Glutamatergic neuron (in vitro differentiated cells): ENCODE measurements at regions not wholly inside any gene's neighbourhood (a gene's known extent, or its start where the extent isn't known, plus 50 kb on each side); places are given as distances from the start of the nearest gene placed in this dataset.

Source experiments
- DNase-seq: peaks from one replicate; pipeline ENCODE4 v3.0.0; 2022
- H3K27ac Mint-ChIP-seq: one replicate; pipeline ENCODE4 v1.8.0; 2020; ENCODE audit warnings: mild to moderate bottlenecking, mixed read lengths, inconsistent platforms; ENCODE audit not compliant: unreplicated experiment
- H3K27me3 Mint-ChIP-seq: one replicate; pipeline ENCODE4 v1.8.0; 2020; ENCODE audit warnings: mild to moderate bottlenecking, moderate library complexity, mixed read lengths, inconsistent platforms; ENCODE audit not compliant: unreplicated experiment
- H3K36me3 Mint-ChIP-seq: one replicate; pipeline ENCODE4 v1.8.0; 2020; ENCODE audit warnings: mild to moderate bottlenecking, mixed read lengths, inconsistent platforms; ENCODE audit not compliant: unreplicated experiment
- H3K4me1 Mint-ChIP-seq: one replicate; pipeline ENCODE4 v1.8.0; 2020; ENCODE audit warnings: mild to moderate bottlenecking, low read depth, mixed read lengths, inconsistent platforms; ENCODE audit not compliant: unreplicated experiment
- H3K4me3 Mint-ChIP-seq: one replicate; pipeline ENCODE4 v1.8.0; 2020; ENCODE audit warnings: mild to moderate bottlenecking, mixed read lengths, inconsistent platforms; ENCODE audit not compliant: unreplicated experiment
- H3K9me3 Mint-ChIP-seq: one replicate; pipeline ENCODE4 v1.8.0; 2020; ENCODE audit warnings: mild to moderate bottlenecking, moderate library complexity, mixed read lengths, inconsistent platforms; ENCODE audit not compliant: unreplicated experiment
- TF ChIP-seq, protein P1 (sequence below): fragments of 200-600 bp; sonication (generic); IDR thresholded peaks from one replicate; pipeline ENCODE4 v1.5.0; 2021; ENCODE audit not compliant: partially characterized antibody, unreplicated experiment

GRCh38 chr9:20284601-20285289 lies 337.6 kb downstream of the MLLT3 start:
- Mint-ChIP-seq H3K4me1 (peaks cover 17% of the 10 kb centered on the region), H3K27me3 (no peaks in the 10 kb centered on the region), H3K27ac (no peak overlapping the region), H3K36me3 (no peaks in the 10 kb centered on the region), H3K9me3 (peaks cover 2% of the 10 kb centered on the region), H3K4me3 (no peak overlapping the region)
- TF ChIP-seq, protein P1, sequence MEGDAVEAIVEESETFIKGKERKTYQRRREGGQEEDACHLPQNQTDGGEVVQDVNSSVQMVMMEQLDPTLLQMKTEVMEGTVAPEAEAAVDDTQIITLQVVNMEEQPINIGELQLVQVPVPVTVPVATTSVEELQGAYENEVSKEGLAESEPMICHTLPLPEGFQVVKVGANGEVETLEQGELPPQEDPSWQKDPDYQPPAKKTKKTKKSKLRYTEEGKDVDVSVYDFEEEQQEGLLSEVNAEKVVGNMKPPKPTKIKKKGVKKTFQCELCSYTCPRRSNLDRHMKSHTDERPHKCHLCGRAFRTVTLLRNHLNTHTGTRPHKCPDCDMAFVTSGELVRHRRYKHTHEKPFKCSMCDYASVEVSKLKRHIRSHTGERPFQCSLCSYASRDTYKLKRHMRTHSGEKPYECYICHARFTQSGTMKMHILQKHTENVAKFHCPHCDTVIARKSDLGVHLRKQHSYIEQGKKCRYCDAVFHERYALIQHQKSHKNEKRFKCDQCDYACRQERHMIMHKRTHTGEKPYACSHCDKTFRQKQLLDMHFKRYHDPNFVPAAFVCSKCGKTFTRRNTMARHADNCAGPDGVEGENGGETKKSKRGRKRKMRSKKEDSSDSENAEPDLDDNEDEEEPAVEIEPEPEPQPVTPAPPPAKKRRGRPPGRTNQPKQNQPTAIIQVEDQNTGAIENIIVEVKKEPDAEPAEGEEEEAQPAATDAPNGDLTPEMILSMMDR, result no peak
- no peak for DNase-seq

GRCh38 chr9:20280330-20280729 lies 342.0 kb downstream of the MLLT3 start:
- no peak for DNase-seq
- Mint-ChIP-seq H3K27ac (no peak overlapping the region), H3K9me3 (peaks cover 8% of the 10 kb centered on the region), H3K4me1 (peaks cover 15% of the 10 kb centered on the region), H3K27me3 (no peaks in the 10 kb centered on the region), H3K4me3 (no peak overlapping the region), H3K36me3 (peaks cover 22% of the 10 kb centered on the region)
- TF ChIP-seq, protein P1, result no peak

GRCh38 chr9:20276762-20277161 lies 345.5 kb downstream of the MLLT3 start:
- TF ChIP-seq, protein P1, result no peak
- no peak for DNase-seq
- Mint-ChIP-seq H3K27me3 (no peaks in the 10 kb centered on the region), H3K4me1 (peaks cover under 1% of the 10 kb centered on the region), H3K36me3 (peaks cover 39% of the 10 kb centered on the region), H3K9me3 (peaks cover 10% of the 10 kb centered on the region), H3K4me3 (no peak overlapping the region), H3K27ac (no peak overlapping the region)

GRCh38 chr9:20271723-20272122 lies 350.6 kb downstream of the MLLT3 start:
- H3K4me3 Mint-ChIP-seq, result no peak overlapping the region
- no peak for DNase-seq
- H3K36me3 Mint-ChIP-seq, result peaks cover 31% of the 10 kb centered on the region
- peaks cover 20% of the 10 kb centered on the region for H3K4me1 Mint-ChIP-seq
- TF ChIP-seq, protein P1, result no peak
- H3K27me3 Mint-ChIP-seq, result no peaks in the 10 kb centered on the region
- H3K9me3 Mint-ChIP-seq, result peaks cover 10% of the 10 kb centered on the region
- H3K27ac Mint-ChIP-seq, result no peak overlapping the region

DNA sequence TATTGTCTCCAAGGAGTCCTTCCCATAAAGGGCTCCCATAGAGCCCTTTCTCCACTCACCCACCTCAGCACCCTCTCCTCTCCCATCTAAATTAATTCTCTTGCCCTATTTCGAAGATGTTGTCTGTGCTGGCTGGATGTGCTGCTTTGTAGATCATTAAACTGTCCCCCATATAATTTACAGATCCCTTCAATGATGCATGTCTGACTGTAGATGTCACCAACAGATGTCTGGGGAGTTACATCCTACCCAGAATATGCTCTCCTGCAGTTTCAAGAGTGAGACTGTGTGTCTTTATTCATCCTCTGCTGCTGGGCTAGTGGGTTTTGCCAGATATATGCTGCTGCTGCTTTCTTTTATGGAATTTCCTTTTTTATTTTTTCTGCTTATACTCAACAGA lies 351.2 kb downstream of the MLLT3 start:
- Mint-ChIP-seq H3K36me3 (peaks cover 28% of the 10 kb centered on the region), H3K4me3 (no peak overlapping the region), H3K4me1 (peaks cover 20% of the 10 kb centered on the region), H3K9me3 (peaks cover 8% of the 10 kb centered on the region), H3K27ac (peak overlapping the region; percentile 48), H3K27me3 (no peaks in the 10 kb centered on the region)
- DNase-seq, result no peak
- TF ChIP-seq, protein P1, result no peak
